A673 (cell line): ENCODE measurements at regions not wholly inside any gene's neighbourhood (a gene's known extent, or its start where the extent isn't known, plus 50 kb on each side); places are given as distances from the start of the nearest gene placed in this dataset.

ENCODE experiments used
- BruUV-seq: library from RNA; stranded (reverse); fragments of 400-500 nt; replicated peaks from 2 replicates; lab custom pipeline; 2021; lab: Mats Ljungman, UMichigan
- CTCF ChIA-PET: fragments of 300-600 bp; sonication (Branson Sonifier 250); formaldehyde crosslinking; loops from one replicate; lab custom pipeline; 2022; ENCODE audit warnings: antibody characterized with exemption; lab: Charles Lee
- POLR2A ChIA-PET: fragments of 300-600 bp; sonication (Branson Sonifier 250); formaldehyde crosslinking; loops from one replicate; lab custom pipeline; 2022; ENCODE audit warnings: antibody characterized with exemption; ENCODE audit not compliant: low non-redundant PET; lab: Charles Lee
- DNase-seq: peaks from one replicate; pipeline ENCODE4 v3.0.0-alpha.2; 2015; ENCODE audit warnings: low spot score
- H3K27ac ChIP-seq: fragments of 200-600 bp; sonication (generic); 2 replicates; pipeline ENCODE4 v1.5.1; 2016; ENCODE audit warnings: mixed run types, low read depth, mild to moderate bottlenecking, mixed read lengths, antibody characterized with exemption, low read length; ENCODE audit not compliant: poor library complexity, severe bottlenecking
- H3K27me3 ChIP-seq: fragments of 200-600 bp; sonication (generic); replicated peaks from 2 replicates; pipeline ENCODE4 v1.6.1; 2017; ENCODE audit warnings: mixed run types, low read depth, mild to moderate bottlenecking, mixed read lengths, antibody characterized with exemption, low read length; ENCODE audit not compliant: insufficient read depth, poor library complexity
- H3K36me3 ChIP-seq: fragments of 200-600 bp; sonication (generic); 2 replicates; pipeline ENCODE4 v1.6.1; 2016; ENCODE audit warnings: mixed run types, mild to moderate bottlenecking, mixed read lengths, antibody characterized with exemption, low read length; ENCODE audit not compliant: insufficient read depth, poor library complexity, severe bottlenecking
- H3K4me1 ChIP-seq: fragments of 200-600 bp; sonication (generic); 2 replicates; pipeline ENCODE4 v1.6.1; 2017; ENCODE audit warnings: mixed run types, mild to moderate bottlenecking, mixed read lengths, antibody characterized with exemption, low read length; ENCODE audit not compliant: insufficient read depth, poor library complexity, severe bottlenecking
- H3K4me3 ChIP-seq: fragments of 200-600 bp; sonication (generic); 2 replicates; pipeline ENCODE4 v1.5.1; 2016; ENCODE audit warnings: low read depth, mixed run types, mild to moderate bottlenecking, mixed read lengths, low read length; ENCODE audit not compliant: poor library complexity, severe bottlenecking
- H3K9me3 ChIP-seq: fragments of 200-600 bp; sonication (generic); 2 replicates; pipeline ENCODE4 v1.6.1; 2016; ENCODE audit warnings: mixed run types, low read depth, mild to moderate bottlenecking, mixed read lengths, antibody characterized with exemption, low read length; ENCODE audit not compliant: poor library complexity, severe bottlenecking
- CTCF ChIP-seq: fragments of 300-800, 200-600 bp; sonication (generic); conservative IDR thresholded peaks from 2 replicates; pipeline ENCODE4 v1.5.1; 2017; ENCODE audit warnings: low read depth, mild to moderate bottlenecking, antibody characterized with exemption, low read length, moderate library complexity, mixed read lengths
- EZH2 ChIP-seq: fragments of 200-600 bp; sonication (generic); IDR thresholded peaks from 2 replicates; pipeline ENCODE4 v1.6.1; 2017; ENCODE audit warnings: borderline replicate concordance, low read depth, mild to moderate bottlenecking, mixed read lengths, antibody characterized with exemption, low read length; ENCODE audit not compliant: poor library complexity, severe bottlenecking
- intact Hi-C: fragments of 100-400 bp; cut with micrococcal nuclease; formaldehyde crosslinking; loops from one replicate; pipeline ENCODE4 v1.10.0; 2022; ENCODE audit not compliant: unreplicated experiment

GRCh38 chr5:152260940-152261339 lies 144.1 kb downstream of the NMUR2 start:
- intact Hi-C loops: loop anchor here (10.0 kb wide), 1 partner anchor 436 kb away; no protein-coding TSS in a partner anchor
- ChIA-PET POLR2A (no interaction called here), CTCF (no interaction called here)
- Histone ChIP-seq H3K9me3 (no peaks in the 10 kb centered on the region), H3K27ac (no peak overlapping the region), H3K27me3 (peaks cover 8% of the 10 kb centered on the region), H3K4me1 (no peaks in the 10 kb centered on the region), H3K36me3 (no peaks in the 10 kb centered on the region), H3K4me3 (no peak overlapping the region)
- no TSS peak for BruUV-seq
- no peak for DNase-seq
- no peak for TF ChIP-seq EZH2
- no peak for TF ChIP-seq CTCF

- no TSS peak for BruUV-seq
- POLR2A ChIA-PET: no interaction called here
Measured at GRCh38 chr5:152259702-152260101, 145.4 kb downstream of the NMUR2 start.

GRCh38 chr5:152256580-152256979 lies 148.5 kb downstream of the NMUR2 start:
- BruUV-seq: no TSS peak
- no peaks in the 10 kb centered on the region for H3K36me3 ChIP-seq
- CTCF ChIA-PET: no interaction called here

More at GRCh38 chr5:152259702-152260101, 145.4 kb downstream of the NMUR2 start:
- CTCF ChIA-PET: no interaction called here
- peaks cover 12% of the 10 kb centered on the region for H3K27me3 ChIP-seq
- no peak for DNase-seq
- no peaks in the 10 kb centered on the region for H3K36me3 ChIP-seq
- no peaks in the 10 kb centered on the region for H3K4me1 ChIP-seq
- H3K27ac ChIP-seq: no peak overlapping the region
- no peak overlapping the region for H3K4me3 ChIP-seq
- TF ChIP-seq EZH2: no peak
- TF ChIP-seq CTCF: no peak
- intact Hi-C loops: loop anchor here (10.0 kb wide), 1 partner anchor 435 kb away; no protein-coding TSS in a partner anchor
- H3K9me3 ChIP-seq: no peaks in the 10 kb centered on the region

More at GRCh38 chr5:152256580-152256979, 148.5 kb downstream of the NMUR2 start:
- DNase-seq: no peak
- Histone ChIP-seq H3K4me1 (no peaks in the 10 kb centered on the region), H3K27ac (no peak overlapping the region), H3K4me3 (no peak overlapping the region), H3K9me3 (no peaks in the 10 kb centered on the region), H3K27me3 (peaks cover 12% of the 10 kb centered on the region)
- POLR2A ChIA-PET: no interaction called here
- intact Hi-C loops: no loop called here
- no peak for TF ChIP-seq EZH2
- no peak for TF ChIP-seq CTCF
